ENCODE measurements at regions not wholly inside any gene's neighbourhood (a gene's known extent, or its start where the extent isn't known, plus 50 kb on each side); places are given as distances from the start of the nearest gene placed in this dataset.

GRCh38 chr18:31213641-31214040 lies 51.0 kb upstream of the DSC1 start:
- H3K4me1 ChIP-seq (ENCODE audit: control insufficient read depth in 2 of 2, insufficient read depth in 2 of 2, low read length in 1 of 2) = no peaks in the 10 kb centered on the region
- no peak overlapping the region for H3K27ac ChIP-seq (ENCODE audit: low read depth in 2 of 2, low read length in 1 of 2)
- no peaks in the 10 kb centered on the region for H3K36me3 ChIP-seq (ENCODE audit: control insufficient read depth in 2 of 2, insufficient read depth in 2 of 2, low read length in 1 of 2)
- H3K4me3 ChIP-seq (ENCODE audit: low read depth in 1 of 2, low read length in 2 of 2) = no peak overlapping the region
- no peaks in the 10 kb centered on the region for H3K9me3 ChIP-seq (ENCODE audit: control insufficient read depth in 2 of 2, insufficient read depth in 1 of 2, low read depth in 1 of 2, low read length in 1 of 2)
- no peaks in the 10 kb centered on the region for H3K27me3 ChIP-seq (ENCODE audit: control insufficient read depth in 1 of 2, insufficient read depth in 2 of 2, low read length in 2 of 2)

- WGBS, 2 donors = 68 to 72% methylated on average over 12 of the region's 12 CpGs
- Histone ChIP-seq H3K9me3 (ENCODE audit: control insufficient read depth in 2 of 2, insufficient read depth in 1 of 2, low read depth in 1 of 2, low read length in 1 of 2) (no peaks in the 10 kb centered on the region), H3K4me1 (ENCODE audit: control insufficient read depth in 2 of 2, insufficient read depth in 2 of 2, low read length in 1 of 2) (no peaks in the 10 kb centered on the region), H3K27ac (ENCODE audit: low read depth in 2 of 2, low read length in 1 of 2) (peak overlapping the region in 1 of 2 donors; percentile 71), H3K4me3 (ENCODE audit: low read depth in 1 of 2, low read length in 2 of 2) (no peak overlapping the region), H3K36me3 (ENCODE audit: control insufficient read depth in 2 of 2, insufficient read depth in 2 of 2, low read length in 1 of 2) (no peaks in the 10 kb centered on the region), H3K27me3 (ENCODE audit: control insufficient read depth in 1 of 2, insufficient read depth in 2 of 2, low read length in 2 of 2) (no peaks in the 10 kb centered on the region)
These were observed 54.6 kb upstream of the DSC1 start for GRCh38 chr18:31217038-31217849.

GRCh38 chr18:31218671-31219383 lies 56.2 kb upstream of the DSC1 start:
- WGBS, 2 donors = 90 to 91% methylated on average over 4 of the region's 4 CpGs
- Histone ChIP-seq H3K36me3 (ENCODE audit: control insufficient read depth in 2 of 2, insufficient read depth in 2 of 2, low read length in 1 of 2) (no peaks in the 10 kb centered on the region), H3K9me3 (ENCODE audit: control insufficient read depth in 2 of 2, insufficient read depth in 1 of 2, low read depth in 1 of 2, low read length in 1 of 2) (no peaks in the 10 kb centered on the region)

GRCh38 chr18:31219395-31219794 lies 56.7 kb upstream of the DSC1 start:
- Histone ChIP-seq H3K36me3 (ENCODE audit: control insufficient read depth in 2 of 2, insufficient read depth in 2 of 2, low read length in 1 of 2) (no peaks in the 10 kb centered on the region), H3K4me1 (ENCODE audit: control insufficient read depth in 2 of 2, insufficient read depth in 2 of 2, low read length in 1 of 2) (no peaks in the 10 kb centered on the region), H3K9me3 (ENCODE audit: control insufficient read depth in 2 of 2, insufficient read depth in 1 of 2, low read depth in 1 of 2, low read length in 1 of 2) (no peaks in the 10 kb centered on the region), H3K4me3 (ENCODE audit: low read depth in 1 of 2, low read length in 2 of 2) (no peak overlapping the region), H3K27ac (ENCODE audit: low read depth in 2 of 2, low read length in 1 of 2) (no peak overlapping the region), H3K27me3 (ENCODE audit: control insufficient read depth in 1 of 2, insufficient read depth in 2 of 2, low read length in 2 of 2) (no peaks in the 10 kb centered on the region)
- 77 to 84% methylated on average over 2 of the region's 2 CpGs for WGBS, 2 donors

More at GRCh38 chr18:31218671-31219383, 56.2 kb upstream of the DSC1 start:
- H3K4me3 ChIP-seq (ENCODE audit: low read depth in 1 of 2, low read length in 2 of 2) = no peak overlapping the region
- H3K27me3 ChIP-seq (ENCODE audit: control insufficient read depth in 1 of 2, insufficient read depth in 2 of 2, low read length in 2 of 2) = no peaks in the 10 kb centered on the region
- no peak overlapping the region for H3K27ac ChIP-seq (ENCODE audit: low read depth in 2 of 2, low read length in 1 of 2)
- H3K4me1 ChIP-seq (ENCODE audit: control insufficient read depth in 2 of 2, insufficient read depth in 2 of 2, low read length in 1 of 2) = no peaks in the 10 kb centered on the region

- Histone ChIP-seq H3K4me1 (ENCODE audit: control insufficient read depth in 2 of 2, insufficient read depth in 2 of 2, low read length in 1 of 2) (no peaks in the 10 kb centered on the region), H3K9me3 (ENCODE audit: control insufficient read depth in 2 of 2, insufficient read depth in 1 of 2, low read depth in 1 of 2, low read length in 1 of 2) (no peaks in the 10 kb centered on the region), H3K4me3 (ENCODE audit: low read depth in 1 of 2, low read length in 2 of 2) (no peak overlapping the region), H3K36me3 (ENCODE audit: control insufficient read depth in 2 of 2, insufficient read depth in 2 of 2, low read length in 1 of 2) (no peaks in the 10 kb centered on the region), H3K27me3 (ENCODE audit: control insufficient read depth in 1 of 2, insufficient read depth in 2 of 2, low read length in 2 of 2) (no peaks in the 10 kb centered on the region), H3K27ac (ENCODE audit: low read depth in 2 of 2, low read length in 1 of 2) (no peak overlapping the region)
- 86 to 88% methylated on average over 6 of the region's 6 CpGs for WGBS, 2 donors
These were observed 60.7 kb upstream of the DSC1 start for GRCh38 chr18:31223371-31223770.

- WGBS, 2 donors = 38 to 49% methylated on average over 5 of the region's 5 CpGs
- H3K27ac ChIP-seq (ENCODE audit: low read depth in 2 of 2, low read length in 1 of 2) = no peak overlapping the region
- no peaks in the 10 kb centered on the region for H3K4me1 ChIP-seq (ENCODE audit: control insufficient read depth in 2 of 2, insufficient read depth in 2 of 2, low read length in 1 of 2)
- no peaks in the 10 kb centered on the region for H3K9me3 ChIP-seq (ENCODE audit: control insufficient read depth in 2 of 2, insufficient read depth in 1 of 2, low read depth in 1 of 2, low read length in 1 of 2)
- no peaks in the 10 kb centered on the region for H3K27me3 ChIP-seq (ENCODE audit: control insufficient read depth in 1 of 2, insufficient read depth in 2 of 2, low read length in 2 of 2)
- no peak overlapping the region for H3K4me3 ChIP-seq (ENCODE audit: low read depth in 1 of 2, low read length in 2 of 2)
- H3K36me3 ChIP-seq (ENCODE audit: control insufficient read depth in 2 of 2, insufficient read depth in 2 of 2, low read length in 1 of 2) = no peaks in the 10 kb centered on the region
These were observed 63.0 kb upstream of the DSC1 start for GRCh38 chr18:31225668-31226067.

GRCh38 chr18:31227497-31228229 lies 65.0 kb upstream of the DSC1 start:
- H3K9me3 ChIP-seq (ENCODE audit: control insufficient read depth in 2 of 2, insufficient read depth in 1 of 2, low read depth in 1 of 2, low read length in 1 of 2) = no peaks in the 10 kb centered on the region
- no peak overlapping the region for H3K4me3 ChIP-seq (ENCODE audit: low read depth in 1 of 2, low read length in 2 of 2)
- WGBS, 2 donors = 75 to 96% methylated on average over 1 of the region's 1 CpG
- H3K27ac ChIP-seq (ENCODE audit: low read depth in 2 of 2, low read length in 1 of 2) = no peak overlapping the region
- no peaks in the 10 kb centered on the region for H3K27me3 ChIP-seq (ENCODE audit: control insufficient read depth in 1 of 2, insufficient read depth in 2 of 2, low read length in 2 of 2)
- no peaks in the 10 kb centered on the region for H3K36me3 ChIP-seq (ENCODE audit: control insufficient read depth in 2 of 2, insufficient read depth in 2 of 2, low read length in 1 of 2)
- H3K4me1 ChIP-seq (ENCODE audit: control insufficient read depth in 2 of 2, insufficient read depth in 2 of 2, low read length in 1 of 2) = no peaks in the 10 kb centered on the region

GRCh38 chr18:31229829-31230228 lies 67.2 kb upstream of the DSC1 start:
- Histone ChIP-seq H3K36me3 (ENCODE audit: control insufficient read depth in 2 of 2, insufficient read depth in 2 of 2, low read length in 1 of 2) (no peaks in the 10 kb centered on the region), H3K4me1 (ENCODE audit: control insufficient read depth in 2 of 2, insufficient read depth in 2 of 2, low read length in 1 of 2) (no peaks in the 10 kb centered on the region), H3K27ac (ENCODE audit: low read depth in 2 of 2, low read length in 1 of 2) (peak overlapping the region in 1 of 2 donors; percentile 43), H3K27me3 (ENCODE audit: control insufficient read depth in 1 of 2, insufficient read depth in 2 of 2, low read length in 2 of 2) (no peaks in the 10 kb centered on the region), H3K9me3 (ENCODE audit: control insufficient read depth in 2 of 2, insufficient read depth in 1 of 2, low read depth in 1 of 2, low read length in 1 of 2) (no peaks in the 10 kb centered on the region), H3K4me3 (ENCODE audit: low read depth in 1 of 2, low read length in 2 of 2) (no peak overlapping the region)
- WGBS, 2 donors = 51 to 55% methylated on average over 2 of the region's 2 CpGs

GRCh38 chr18:31230495-31230894 lies 67.8 kb upstream of the DSC1 start:
- Histone ChIP-seq H3K27me3 (ENCODE audit: control insufficient read depth in 1 of 2, insufficient read depth in 2 of 2, low read length in 2 of 2) (no peaks in the 10 kb centered on the region), H3K4me3 (ENCODE audit: low read depth in 1 of 2, low read length in 2 of 2) (no peak overlapping the region), H3K4me1 (ENCODE audit: control insufficient read depth in 2 of 2, insufficient read depth in 2 of 2, low read length in 1 of 2) (no peaks in the 10 kb centered on the region), H3K9me3 (ENCODE audit: control insufficient read depth in 2 of 2, insufficient read depth in 1 of 2, low read depth in 1 of 2, low read length in 1 of 2) (no peaks in the 10 kb centered on the region), H3K27ac (ENCODE audit: low read depth in 2 of 2, low read length in 1 of 2) (no peak overlapping the region), H3K36me3 (ENCODE audit: control insufficient read depth in 2 of 2, insufficient read depth in 2 of 2, low read length in 1 of 2) (no peaks in the 10 kb centered on the region)
- 29 to 41% methylated on average over 3 of the region's 3 CpGs for WGBS, 2 donors
